ENCODE measurements at regions not wholly inside any gene's neighbourhood (a gene's known extent, or its start where the extent isn't known, plus 50 kb on each side); places are given as distances from the start of the nearest gene placed in this dataset.

- TF ChIP-seq CTCF (IDR thresholded peaks at IDR 0.05; ENCODE audit: low read depth, low read length): no peak
- no peak for TF ChIP-seq MYC (IDR thresholded peaks at IDR 0.05; ENCODE audit: low read depth, low read length)
- TF ChIP-seq POLR2A (IDR thresholded peaks at IDR 0.05; ENCODE audit: extremely low read depth, insufficient read length): no peak
- TF ChIP-seq, protein P1, sequence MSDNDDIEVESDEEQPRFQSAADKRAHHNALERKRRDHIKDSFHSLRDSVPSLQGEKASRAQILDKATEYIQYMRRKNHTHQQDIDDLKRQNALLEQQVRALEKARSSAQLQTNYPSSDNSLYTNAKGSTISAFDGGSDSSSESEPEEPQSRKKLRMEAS (IDR thresholded peaks at IDR 0.05; ENCODE audit: low read depth, low read length): no peak
- no peak overlapping the region for H3K4me3 ChIP-seq (ENCODE audit: low read depth, low read length)
- no peak for DNase-seq (ENCODE audit: low read depth)
Observed at GRCh38 chr5:9691261-9691660, 61.1 kb upstream of the TAS2R1 start.

GRCh38 chr5:9690751-9691150 lies 60.6 kb upstream of the TAS2R1 start:
- no peak for TF ChIP-seq CTCF (IDR thresholded peaks at IDR 0.05; ENCODE audit: low read depth, low read length)
- TF ChIP-seq, protein P1 (IDR thresholded peaks at IDR 0.05; ENCODE audit: low read depth, low read length): no peak
- TF ChIP-seq MYC (IDR thresholded peaks at IDR 0.05; ENCODE audit: low read depth, low read length): no peak
- no peak for TF ChIP-seq POLR2A (IDR thresholded peaks at IDR 0.05; ENCODE audit: extremely low read depth, insufficient read length)
- no peak for DNase-seq (ENCODE audit: low read depth)
- no peak overlapping the region for H3K4me3 ChIP-seq (ENCODE audit: low read depth, low read length)

GRCh38 chr5:9686216-9686615 lies 56.1 kb upstream of the TAS2R1 start:
- no peak for DNase-seq (ENCODE audit: low read depth)
- H3K4me3 ChIP-seq (ENCODE audit: low read depth, low read length): no peak overlapping the region
- TF ChIP-seq, protein P1 (IDR thresholded peaks at IDR 0.05; ENCODE audit: low read depth, low read length): no peak
- no peak for TF ChIP-seq CTCF (IDR thresholded peaks at IDR 0.05; ENCODE audit: low read depth, low read length)
- TF ChIP-seq POLR2A (IDR thresholded peaks at IDR 0.05; ENCODE audit: extremely low read depth, insufficient read length): no peak
- TF ChIP-seq MYC (IDR thresholded peaks at IDR 0.05; ENCODE audit: low read depth, low read length): no peak

- H3K4me3 ChIP-seq (ENCODE audit: low read depth, low read length): no peak overlapping the region
- no peak for DNase-seq (ENCODE audit: low read depth)
- TF ChIP-seq POLR2A (IDR thresholded peaks at IDR 0.05; ENCODE audit: extremely low read depth, insufficient read length): no peak
- no peak for TF ChIP-seq MYC (IDR thresholded peaks at IDR 0.05; ENCODE audit: low read depth, low read length)
Observed at GRCh38 chr5:9681706-9682105, 51.6 kb upstream of the TAS2R1 start.

All from NB4 (cell line).